SK-N-SH treated with all-trans-retinoic acid at 6 μM for 48 hours (cell line): ENCODE measurements at regions not wholly inside any gene's neighbourhood (a gene's known extent, or its start where the extent isn't known, plus 50 kb on each side); places are given as distances from the start of the nearest gene placed in this dataset.

Source experiments
- ATAC-seq: fragments of 200-7000 bp; cut with Tn5 transposase; 3 replicates; pipeline ENCODE4 v1.9.1; 2020; ENCODE audit warnings: mild to moderate bottlenecking, moderate library complexity
- ARNTL ChIP-seq: fragments of 450-650 bp; formaldehyde crosslinking; IDR thresholded peaks from 2 replicates; pipeline ENCODE4 v1.5.0; 2020; ENCODE audit warnings: low read depth, mild to moderate bottlenecking, moderate library complexity, borderline replicate concordance
- BACH2 ChIP-seq: fragments of 250-450 bp; sonication (Bioruptor Pico); IDR thresholded peaks from 2 replicates; pipeline ENCODE4 v1.9.0; 2021; ENCODE audit warnings: mild to moderate bottlenecking, borderline replicate concordance
- CSDC2 ChIP-seq: fragments of 250-450 bp; sonication (Bioruptor Pico); IDR thresholded peaks from 2 replicates; pipeline ENCODE4 v1.5.0; 2020; ENCODE audit warnings: mild to moderate bottlenecking, moderate library complexity
- ESRRG ChIP-seq: fragments of 250-450 bp; sonication (Bioruptor Pico); IDR thresholded peaks from 2 replicates; pipeline ENCODE4 v1.6.1; 2021; ENCODE audit warnings: mild to moderate bottlenecking
- GLIS3 ChIP-seq: fragments of 250-450 bp; sonication (Bioruptor Pico); IDR thresholded peaks from 2 replicates; pipeline ENCODE4 v1.5.0; 2020; ENCODE audit warnings: mild to moderate bottlenecking, moderate library complexity
- ISL1 ChIP-seq: fragments of 250-450 bp; sonication (Bioruptor Pico); IDR thresholded peaks from 2 replicates; pipeline ENCODE4 v2.1.2; 2022; ENCODE audit warnings: mild to moderate bottlenecking, moderate library complexity
- OSR1 ChIP-seq: fragments of 250-450 bp; sonication (Bioruptor Pico); IDR thresholded peaks from 2 replicates; pipeline ENCODE4 v1.8.0; 2022; ENCODE audit warnings: moderate library complexity, mild to moderate bottlenecking, inconsistent platforms
- PPARA ChIP-seq: fragments of 250-450 bp; sonication (Bioruptor Pico); IDR thresholded peaks from 2 replicates; pipeline ENCODE4 v1.5.0; 2020; ENCODE audit warnings: mild to moderate bottlenecking, borderline replicate concordance
- RARB ChIP-seq: fragments of 250-450 bp; sonication (Bioruptor Pico); IDR thresholded peaks from 2 replicates; pipeline ENCODE4 v1.8.0; 2021; ENCODE audit warnings: mild to moderate bottlenecking, moderate library complexity
- SNAI2 ChIP-seq: fragments of 250-450 bp; sonication (Bioruptor Pico); IDR thresholded peaks from 2 replicates; pipeline ENCODE4 v1.5.0; 2020; ENCODE audit warnings: mild to moderate bottlenecking, moderate library complexity
- TCF4 ChIP-seq: fragments of 250-450 bp; sonication (Bioruptor Pico); IDR thresholded peaks from 2 replicates; pipeline ENCODE4 v1.8.0; 2021; ENCODE audit warnings: mild to moderate bottlenecking, moderate library complexity, borderline replicate concordance
- TOX ChIP-seq: fragments of 250-450 bp; sonication (Bioruptor Pico); IDR thresholded peaks from 2 replicates; pipeline ENCODE4 v1.8.0; 2021; ENCODE audit warnings: mild to moderate bottlenecking, moderate library complexity, borderline replicate concordance
- TSHZ2 ChIP-seq: fragments of 250-450 bp; sonication (Bioruptor Pico); IDR thresholded peaks from 2 replicates; pipeline ENCODE4 v1.5.0; 2020; ENCODE audit warnings: mild to moderate bottlenecking, moderate library complexity
- ZC3H10 ChIP-seq: fragments of 250-450 bp; sonication (Bioruptor Pico); IDR thresholded peaks from 2 replicates; pipeline ENCODE4 v1.5.1; 2021; ENCODE audit warnings: mild to moderate bottlenecking, moderate library complexity
- ZFP3 ChIP-seq: fragments of 250-450 bp; sonication (Bioruptor Pico); IDR thresholded peaks from 2 replicates; pipeline ENCODE4 v1.5.0; 2020; ENCODE audit warnings: mild to moderate bottlenecking, moderate library complexity
- ZNF565 ChIP-seq: fragments of 450-650 bp; formaldehyde crosslinking; conservative IDR thresholded peaks from 2 replicates; pipeline ENCODE4 v1.5.0; 2020; ENCODE audit warnings: low read depth, mild to moderate bottlenecking, moderate library complexity
- ZNF70 ChIP-seq: fragments of 450-650 bp; formaldehyde crosslinking; IDR thresholded peaks from 2 replicates; pipeline ENCODE4 v1.5.0; 2020; ENCODE audit warnings: mild to moderate bottlenecking, moderate library complexity
- ZNF8 ChIP-seq: fragments of 450-650 bp; formaldehyde crosslinking; IDR thresholded peaks from 2 replicates; pipeline ENCODE4 v1.5.0; 2020; ENCODE audit warnings: mild to moderate bottlenecking, moderate library complexity
- TF ChIP-seq, protein P1 (sequence below): fragments of 250-450 bp; sonication (Bioruptor Pico); IDR thresholded peaks from 2 replicates; pipeline ENCODE4 v1.8.0; 2021; ENCODE audit warnings: low read depth, mild to moderate bottlenecking, moderate library complexity, borderline replicate concordance
- TF ChIP-seq, protein P2 (sequence below): fragments of 250-450 bp; sonication (Bioruptor Pico); IDR thresholded peaks from 2 replicates; pipeline ENCODE4 v1.5.1; 2020; ENCODE audit warnings: low read depth, mild to moderate bottlenecking, moderate library complexity
- TF ChIP-seq, protein P3 (sequence below): fragments of 250-450 bp; sonication (Bioruptor Pico); IDR thresholded peaks from 2 replicates; pipeline ENCODE4 v1.8.0; 2020; ENCODE audit warnings: mild to moderate bottlenecking, moderate library complexity, borderline replicate concordance

DNA sequence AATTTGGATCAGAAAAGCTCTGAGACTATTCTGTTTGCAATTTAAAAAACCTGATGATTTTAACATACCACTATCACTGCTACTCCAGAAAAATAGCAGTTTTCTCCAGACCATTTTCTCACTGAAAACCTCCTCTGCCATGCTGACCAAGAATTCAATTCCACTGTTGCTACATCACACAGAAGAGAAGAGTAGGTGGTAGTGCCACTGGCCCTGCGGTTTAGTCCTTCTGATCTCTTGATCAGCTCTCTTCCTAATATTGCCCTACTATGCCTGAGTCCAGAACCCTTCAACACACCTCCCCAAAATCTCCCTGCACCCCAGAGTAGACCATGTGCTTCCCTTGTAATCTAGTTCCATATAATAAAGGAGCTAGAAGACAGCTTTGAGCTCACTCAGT, 55.8 kb upstream of the HS3ST1 start:
- TF ChIP-seq GLIS3 (CRISPR knock-in tag) (no peak), BACH2 (CRISPR knock-in tag) (no peak), CSDC2 (CRISPR knock-in tag) (no peak), ZFP3 (CRISPR knock-in tag) (no peak)
- TF ChIP-seq, protein P1, sequence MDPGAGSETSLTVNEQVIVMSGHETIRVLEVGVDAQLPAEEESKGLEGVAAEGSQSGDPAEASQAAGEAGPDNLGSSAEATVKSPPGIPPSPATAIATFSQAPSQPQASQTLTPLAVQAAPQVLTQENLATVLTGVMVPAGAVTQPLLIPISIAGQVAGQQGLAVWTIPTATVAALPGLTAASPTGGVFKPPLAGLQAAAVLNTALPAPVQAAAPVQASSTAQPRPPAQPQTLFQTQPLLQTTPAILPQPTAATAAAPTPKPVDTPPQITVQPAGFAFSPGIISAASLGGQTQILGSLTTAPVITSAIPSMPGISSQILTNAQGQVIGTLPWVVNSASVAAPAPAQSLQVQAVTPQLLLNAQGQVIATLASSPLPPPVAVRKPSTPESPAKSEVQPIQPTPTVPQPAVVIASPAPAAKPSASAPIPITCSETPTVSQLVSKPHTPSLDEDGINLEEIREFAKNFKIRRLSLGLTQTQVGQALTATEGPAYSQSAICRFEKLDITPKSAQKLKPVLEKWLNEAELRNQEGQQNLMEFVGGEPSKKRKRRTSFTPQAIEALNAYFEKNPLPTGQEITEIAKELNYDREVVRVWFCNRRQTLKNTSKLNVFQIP (CRISPR knock-in tag): no peak
- ATAC-seq: no peak

DNA sequence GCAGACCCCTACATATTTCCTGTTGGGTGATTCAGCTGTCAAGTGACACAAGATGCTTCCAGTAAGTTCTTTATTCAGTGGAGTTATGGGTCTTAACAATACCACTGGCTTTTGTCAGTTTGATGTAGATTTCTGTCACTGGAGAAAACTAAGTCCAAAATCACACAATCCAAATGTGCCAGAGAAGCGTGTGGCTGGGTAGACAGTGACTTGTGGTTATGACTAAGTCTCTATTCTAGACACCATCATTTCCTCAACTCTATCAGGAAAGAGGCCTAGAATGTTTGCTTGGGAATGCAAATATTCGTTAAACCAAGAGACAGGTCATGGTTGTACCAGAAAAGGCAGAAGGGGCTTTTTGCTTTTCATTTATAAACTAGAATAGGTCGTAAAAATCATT, 54.4 kb upstream of the HS3ST1 start:
- TF ChIP-seq GLIS3 (CRISPR knock-in tag): no peak
- TF ChIP-seq SNAI2 (CRISPR knock-in tag): no peak
- TF ChIP-seq ARNTL (CRISPR knock-in tag): no peak
- no peak for TF ChIP-seq RARB
- TF ChIP-seq OSR1 (CRISPR knock-in tag): no peak
- no peak for TF ChIP-seq ZNF8
- TF ChIP-seq PPARA (CRISPR knock-in tag): no peak
- TF ChIP-seq ISL1 (CRISPR knock-in tag): no peak
- TF ChIP-seq, protein P2, sequence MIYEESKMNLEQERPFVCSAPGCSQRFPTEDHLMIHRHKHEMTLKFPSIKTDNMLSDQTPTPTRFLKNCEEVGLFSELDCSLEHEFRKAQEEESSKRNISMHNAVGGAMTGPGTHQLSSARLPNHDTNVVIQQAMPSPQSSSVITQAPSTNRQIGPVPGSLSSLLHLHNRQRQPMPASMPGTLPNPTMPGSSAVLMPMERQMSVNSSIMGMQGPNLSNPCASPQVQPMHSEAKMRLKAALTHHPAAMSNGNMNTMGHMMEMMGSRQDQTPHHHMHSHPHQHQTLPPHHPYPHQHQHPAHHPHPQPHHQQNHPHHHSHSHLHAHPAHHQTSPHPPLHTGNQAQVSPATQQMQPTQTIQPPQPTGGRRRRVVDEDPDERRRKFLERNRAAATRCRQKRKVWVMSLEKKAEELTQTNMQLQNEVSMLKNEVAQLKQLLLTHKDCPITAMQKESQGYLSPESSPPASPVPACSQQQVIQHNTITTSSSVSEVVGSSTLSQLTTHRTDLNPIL (CRISPR knock-in tag): no peak
- ATAC-seq: no peak

DNA sequence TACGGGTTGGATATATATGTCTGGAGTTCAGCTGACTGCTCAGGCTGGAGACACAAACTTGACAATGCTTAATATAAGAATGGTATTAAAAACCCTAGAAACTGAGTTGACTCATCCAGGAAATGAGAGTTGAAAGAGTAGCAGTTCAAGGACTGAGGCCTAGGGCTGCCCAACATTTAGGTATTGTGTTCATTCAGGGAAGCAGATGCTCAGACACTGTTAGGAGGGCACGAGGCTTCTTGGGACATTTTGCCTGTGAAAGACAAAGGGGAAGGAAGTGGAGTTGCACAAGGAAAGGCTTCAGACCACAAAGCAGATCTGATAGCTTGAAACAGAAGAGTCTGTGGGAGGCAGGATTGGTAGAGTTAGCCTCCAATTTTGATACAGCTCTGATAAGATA, 52.0 kb upstream of the HS3ST1 start:
- TF ChIP-seq, protein P3, sequence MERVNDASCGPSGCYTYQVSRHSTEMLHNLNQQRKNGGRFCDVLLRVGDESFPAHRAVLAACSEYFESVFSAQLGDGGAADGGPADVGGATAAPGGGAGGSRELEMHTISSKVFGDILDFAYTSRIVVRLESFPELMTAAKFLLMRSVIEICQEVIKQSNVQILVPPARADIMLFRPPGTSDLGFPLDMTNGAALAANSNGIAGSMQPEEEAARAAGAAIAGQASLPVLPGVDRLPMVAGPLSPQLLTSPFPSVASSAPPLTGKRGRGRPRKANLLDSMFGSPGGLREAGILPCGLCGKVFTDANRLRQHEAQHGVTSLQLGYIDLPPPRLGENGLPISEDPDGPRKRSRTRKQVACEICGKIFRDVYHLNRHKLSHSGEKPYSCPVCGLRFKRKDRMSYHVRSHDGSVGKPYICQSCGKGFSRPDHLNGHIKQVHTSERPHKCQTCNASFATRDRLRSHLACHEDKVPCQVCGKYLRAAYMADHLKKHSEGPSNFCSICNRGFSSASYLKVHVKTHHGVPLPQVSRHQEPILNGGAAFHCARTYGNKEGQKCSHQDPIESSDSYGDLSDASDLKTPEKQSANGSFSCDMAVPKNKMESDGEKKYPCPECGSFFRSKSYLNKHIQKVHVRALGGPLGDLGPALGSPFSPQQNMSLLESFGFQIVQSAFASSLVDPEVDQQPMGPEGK (CRISPR knock-in tag): no peak
- TF ChIP-seq ZNF70 (CRISPR knock-in tag): no peak
- TF ChIP-seq, protein P2 (CRISPR knock-in tag): no peak
- TF ChIP-seq CSDC2 (CRISPR knock-in tag): no peak
- TF ChIP-seq GLIS3 (CRISPR knock-in tag): no peak
- TF ChIP-seq BACH2 (CRISPR knock-in tag): no peak
- TF ChIP-seq ZC3H10 (CRISPR knock-in tag): no peak
- TF ChIP-seq ARNTL (CRISPR knock-in tag): no peak
- no peak for TF ChIP-seq ISL1 (CRISPR knock-in tag)
- no peak for TF ChIP-seq PPARA (CRISPR knock-in tag)
- no peak for TF ChIP-seq TSHZ2 (CRISPR knock-in tag)
- TF ChIP-seq TOX (CRISPR knock-in tag): no peak
- no peak for TF ChIP-seq OSR1 (CRISPR knock-in tag)
- TF ChIP-seq SNAI2 (CRISPR knock-in tag): no peak
- TF ChIP-seq, protein P1 (CRISPR knock-in tag): no peak
- TF ChIP-seq ZFP3 (CRISPR knock-in tag): no peak
- no peak for TF ChIP-seq ESRRG (CRISPR knock-in tag)
- no peak for TF ChIP-seq ZNF565 (CRISPR knock-in tag)
- no peak for TF ChIP-seq TCF4 (CRISPR knock-in tag)
- no peak for TF ChIP-seq RARB
- no peak for ATAC-seq
